Effector memory CD8-positive, alpha-beta T cell (primary cell): ENCODE measurements at regions not wholly inside any gene's neighbourhood (a gene's known extent, or its start where the extent isn't known, plus 50 kb on each side); places are given as distances from the start of the nearest gene placed in this dataset.
"Not testable (repeated sequence)": the region's sequence is repeated elsewhere in the genome, so short reads cannot be mapped to it uniquely, and the experiment has no call there.

ENCODE experiments used
- ATAC-seq: fragments of 150-1000 bp; cut with Tn5 transposase; replicated peaks from 2 replicates; pipeline ENCODE4 v1.10.0; 2021; ENCODE audit warnings: mild to moderate bottlenecking, moderate library complexity
- DNase-seq, 3 experiments: peaks; one replicate each; pipeline ENCODE4 v3.0.0; 2021
- H3K27ac Mint-ChIP-seq, 2 donors: one replicate each; pipeline ENCODE4 v1.8.0; 2022; ENCODE audit warnings: mild to moderate bottlenecking in 2 of 2, mixed read lengths in 2 of 2, moderate library complexity in 2 of 2
- H3K27me3 Mint-ChIP-seq, 2 donors: one replicate each; pipeline ENCODE4 v1.8.0; 2022; ENCODE audit warnings: mixed read lengths in 2 of 2
- H3K36me3 Mint-ChIP-seq: one replicate; pipeline ENCODE4 v1.8.0; 2022; ENCODE audit warnings: mild to moderate bottlenecking, moderate library complexity, mixed read lengths; ENCODE audit not compliant: insufficient read depth
- H3K4me1 Mint-ChIP-seq, 2 donors: one replicate each; pipeline ENCODE4 v1.8.0; 2022; ENCODE audit warnings: low read depth in 2 of 2, mixed read lengths in 2 of 2
- H3K4me3 Mint-ChIP-seq, 2 donors: one replicate each; pipeline ENCODE4 v1.8.0; 2022; ENCODE audit warnings: mild to moderate bottlenecking in 2 of 2, mixed read lengths in 2 of 2, moderate library complexity in 2 of 2
- H3K9me3 Mint-ChIP-seq, 2 donors: one replicate each; pipeline ENCODE4 v1.8.0; 2022; ENCODE audit warnings: mixed read lengths in 2 of 2

GRCh38 chr20:4439461-4439860 lies 190.4 kb upstream of the ADRA1D start:
- H3K4me3 Mint-ChIP-seq = no peak overlapping the region
- DNase-seq (no peak), ATAC-seq (no peak)
- H3K9me3 Mint-ChIP-seq = no peaks in the 10 kb centered on the region
- H3K4me1 Mint-ChIP-seq = no peaks in the 10 kb centered on the region
- peaks cover 0 to 12% of the 10 kb centered on the region in 2 donors for H3K27me3 Mint-ChIP-seq
- H3K27ac Mint-ChIP-seq = no peak overlapping the region
- peaks cover 3% of the 10 kb centered on the region for H3K36me3 Mint-ChIP-seq

GRCh38 chr20:4437131-4437530 lies 188.0 kb upstream of the ADRA1D start:
- H3K4me3 Mint-ChIP-seq = no peak overlapping the region
- no peaks in the 10 kb centered on the region for H3K9me3 Mint-ChIP-seq
- DNase-seq (no peak), ATAC-seq (no peak)
- no peaks in the 10 kb centered on the region for H3K4me1 Mint-ChIP-seq
- H3K27ac Mint-ChIP-seq = no peak overlapping the region
- peaks cover 11 to 18% of the 10 kb centered on the region in 2 donors for H3K27me3 Mint-ChIP-seq
- H3K36me3 Mint-ChIP-seq = peaks cover 3% of the 10 kb centered on the region

- no peak overlapping the region for H3K27ac Mint-ChIP-seq
- H3K36me3 Mint-ChIP-seq = peaks cover 3% of the 10 kb centered on the region
- peaks cover 22 to 31% of the 10 kb centered on the region in 2 donors for H3K27me3 Mint-ChIP-seq
- no peak overlapping the region for H3K4me3 Mint-ChIP-seq
- no peak for DNase-seq
- H3K4me1 Mint-ChIP-seq = no peaks in the 10 kb centered on the region
- no peaks in the 10 kb centered on the region for H3K9me3 Mint-ChIP-seq
- ATAC-seq = no peak
These were observed 186.8 kb upstream of the ADRA1D start for GRCh38 chr20:4435671-4436455.

GRCh38 chr20:4435225-4435624 lies 186.1 kb upstream of the ADRA1D start:
- peaks cover 22 to 31% of the 10 kb centered on the region in 2 donors for H3K27me3 Mint-ChIP-seq
- peaks cover 3% of the 10 kb centered on the region for H3K36me3 Mint-ChIP-seq
- H3K27ac Mint-ChIP-seq = no peak overlapping the region
- no peaks in the 10 kb centered on the region for H3K4me1 Mint-ChIP-seq
- ATAC-seq (no peak), DNase-seq (no peak)
- no peak overlapping the region for H3K4me3 Mint-ChIP-seq
- no peaks in the 10 kb centered on the region for H3K9me3 Mint-ChIP-seq

- DNase-seq = no peak
- no peak for ATAC-seq
- no peaks in the 10 kb centered on the region for H3K4me1 Mint-ChIP-seq
- H3K9me3 Mint-ChIP-seq = no peaks in the 10 kb centered on the region
- H3K27ac Mint-ChIP-seq = no peak overlapping the region
- H3K27me3 Mint-ChIP-seq = peaks cover 22 to 31% of the 10 kb centered on the region in 2 donors
- no peak overlapping the region for H3K4me3 Mint-ChIP-seq
- peaks cover 3% of the 10 kb centered on the region for H3K36me3 Mint-ChIP-seq
These were observed 185.6 kb upstream of the ADRA1D start for GRCh38 chr20:4434681-4435080.

- no peak for ATAC-seq
- Mint-ChIP-seq H3K9me3 (no peaks in the 10 kb centered on the region), H3K27ac (no peak overlapping the region), H3K27me3 (peaks cover 28 to 50% of the 10 kb centered on the region in 2 donors), H3K4me3 (no peak overlapping the region), H3K4me1 (no peaks in the 10 kb centered on the region), H3K36me3 (peaks cover 3% of the 10 kb centered on the region)
- DNase-seq = no peak
These were observed 182.4 kb upstream of the ADRA1D start for GRCh38 chr20:4431446-4431845.

- DNase-seq, ATAC-seq, H3K4me3 Mint-ChIP-seq, H3K36me3 Mint-ChIP-seq, H3K27ac Mint-ChIP-seq, H3K9me3 Mint-ChIP-seq, H3K4me1 Mint-ChIP-seq: not testable (repeated sequence)
- peaks cover 34 to 49% of the 10 kb centered on the region in 2 donors for H3K27me3 Mint-ChIP-seq
These were observed 181.7 kb upstream of the ADRA1D start for GRCh38 chr20:4430826-4431225.

GRCh38 chr20:4427940-4428586 lies 179.0 kb upstream of the ADRA1D start:
- DNase-seq = no peak
- peaks cover 50 to 53% of the 10 kb centered on the region in 2 donors for H3K27me3 Mint-ChIP-seq

GRCh38 chr20:4418141-4418540 lies 169.1 kb upstream of the ADRA1D start:
- no peaks in the 10 kb centered on the region for H3K4me1 Mint-ChIP-seq
- no peak for DNase-seq
- no peak for ATAC-seq
- no peaks in the 10 kb centered on the region for H3K9me3 Mint-ChIP-seq
- H3K27me3 Mint-ChIP-seq = peaks cover 22 to 53% of the 10 kb centered on the region in 2 donors
- H3K27ac Mint-ChIP-seq = no peak overlapping the region
- H3K36me3 Mint-ChIP-seq = no peaks in the 10 kb centered on the region
- no peak overlapping the region for H3K4me3 Mint-ChIP-seq

More at GRCh38 chr20:4427940-4428586, 179.0 kb upstream of the ADRA1D start:
- Mint-ChIP-seq H3K27ac (no peak overlapping the region), H3K4me3 (no peak overlapping the region), H3K4me1 (no peaks in the 10 kb centered on the region), H3K36me3 (no peaks in the 10 kb centered on the region), H3K9me3 (no peaks in the 10 kb centered on the region)
- ATAC-seq = no peak

GRCh38 chr20:4415281-4415680 lies 166.2 kb upstream of the ADRA1D start:
- no peak overlapping the region for H3K4me3 Mint-ChIP-seq
- no peak for DNase-seq
- no peaks in the 10 kb centered on the region for H3K9me3 Mint-ChIP-seq
- H3K36me3 Mint-ChIP-seq = no peaks in the 10 kb centered on the region
- no peak for ATAC-seq
- H3K27ac Mint-ChIP-seq = no peak overlapping the region
- H3K4me1 Mint-ChIP-seq = no peaks in the 10 kb centered on the region
- H3K27me3 Mint-ChIP-seq = peaks cover 12 to 51% of the 10 kb centered on the region in 2 donors

- DNase-seq (no peak), ATAC-seq (no peak)
- H3K27me3 Mint-ChIP-seq = peaks cover 12 to 54% of the 10 kb centered on the region in 2 donors
- H3K27ac Mint-ChIP-seq = no peak overlapping the region
- H3K4me1 Mint-ChIP-seq = no peaks in the 10 kb centered on the region
- H3K4me3 Mint-ChIP-seq = no peak overlapping the region
- no peaks in the 10 kb centered on the region for H3K9me3 Mint-ChIP-seq
- H3K36me3 Mint-ChIP-seq = no peaks in the 10 kb centered on the region
These were observed 164.4 kb upstream of the ADRA1D start for GRCh38 chr20:4413314-4414049.

GRCh38 chr20:4412216-4412615 lies 163.1 kb upstream of the ADRA1D start:
- no peak for ATAC-seq
- Mint-ChIP-seq H3K9me3 (no peaks in the 10 kb centered on the region), H3K27me3 (peaks cover 12 to 52% of the 10 kb centered on the region in 2 donors), H3K27ac (no peak overlapping the region), H3K4me1 (no peaks in the 10 kb centered on the region), H3K4me3 (no peak overlapping the region), H3K36me3 (no peaks in the 10 kb centered on the region)
- DNase-seq = no peak

GRCh38 chr20:4411744-4412143 lies 162.7 kb upstream of the ADRA1D start:
- H3K4me3 Mint-ChIP-seq = no peak overlapping the region
- ATAC-seq (no peak), DNase-seq (no peak)
- no peak overlapping the region for H3K27ac Mint-ChIP-seq
- H3K9me3 Mint-ChIP-seq = no peaks in the 10 kb centered on the region
- peaks cover 12 to 51% of the 10 kb centered on the region in 2 donors for H3K27me3 Mint-ChIP-seq
- no peaks in the 10 kb centered on the region for H3K4me1 Mint-ChIP-seq
- H3K36me3 Mint-ChIP-seq = no peaks in the 10 kb centered on the region
